NAMALWA (cell line): ENCODE measurements at regions not wholly inside any gene's neighbourhood (a gene's known extent, or its start where the extent isn't known, plus 50 kb on each side); places are given as distances from the start of the nearest gene placed in this dataset.
"Not testable (repeated sequence)": the region's sequence is repeated elsewhere in the genome, so short reads cannot be mapped to it uniquely, and the experiment has no call there.

Experiments used
- DNase-seq: peaks from one replicate; pipeline ENCODE4 v3.0.0-alpha.2; 2015; ENCODE audit warnings: low spot score

DNA sequence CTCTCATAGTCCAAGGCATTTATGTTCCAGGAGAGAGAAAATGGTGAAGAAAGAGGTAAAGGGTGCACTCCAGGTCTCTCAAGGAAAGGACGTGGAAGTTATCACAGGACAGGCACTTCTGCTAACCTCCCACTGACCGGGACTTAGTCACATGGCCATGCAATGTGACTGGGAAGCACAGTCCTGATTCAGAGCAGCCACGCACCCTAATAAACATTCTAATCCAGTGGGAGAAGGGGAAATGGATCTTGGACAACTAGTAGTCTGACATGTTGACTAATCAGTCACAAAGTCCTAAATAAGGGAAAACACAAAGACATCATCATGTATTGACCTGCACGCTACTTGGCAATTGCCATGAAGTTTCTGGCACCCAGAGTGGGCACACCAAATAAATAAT, 417.5 kb upstream of the ZMIZ1 start:
- no peak for DNase-seq

DNA sequence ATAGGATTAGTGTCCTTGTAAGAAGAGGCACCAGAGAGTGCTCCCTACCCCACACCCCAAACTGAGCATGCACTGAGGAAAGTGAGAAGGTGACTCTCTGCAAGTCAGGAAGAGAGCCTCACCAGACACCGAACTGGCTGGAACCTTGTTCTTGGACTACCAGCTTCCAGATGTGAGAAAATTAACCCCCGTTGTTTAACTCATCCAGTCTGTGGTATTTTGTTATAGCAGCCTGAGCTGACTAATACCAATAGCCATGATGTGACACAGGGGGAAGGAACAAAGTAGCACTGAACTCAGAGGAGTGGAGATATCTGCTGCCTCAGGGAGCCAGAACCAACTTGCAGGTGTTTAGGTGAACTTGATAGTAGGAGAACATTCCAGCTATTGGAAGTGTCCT, 415.2 kb upstream of the ZMIZ1 start:
- no peak for DNase-seq

DNA sequence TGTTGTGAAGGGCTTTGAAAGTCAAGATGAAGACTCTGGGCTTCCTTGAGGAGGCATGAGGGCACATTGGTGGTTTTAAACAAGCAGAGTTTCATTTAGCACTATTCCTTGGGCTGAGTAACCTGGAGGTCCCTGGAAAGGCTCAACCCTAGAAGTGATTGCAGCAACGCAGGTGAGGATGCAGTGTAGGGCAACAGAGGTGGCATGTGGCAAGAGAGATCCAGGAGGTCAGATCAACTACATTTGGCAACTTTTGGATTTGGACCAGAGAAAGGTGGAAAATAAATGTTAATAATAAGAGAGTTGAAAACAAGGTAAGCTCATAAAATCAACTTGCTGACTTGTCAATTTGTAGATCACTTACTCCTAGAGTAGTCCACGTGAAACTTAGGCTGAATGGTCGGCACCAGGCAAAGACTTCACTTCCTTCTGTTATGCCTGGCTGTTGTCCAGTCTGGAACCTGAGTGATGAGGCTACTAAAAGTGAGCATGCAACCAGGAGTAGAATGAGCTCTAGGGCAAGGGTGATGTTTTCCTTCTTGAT, 414.6 kb upstream of the ZMIZ1 start:
- no peak for DNase-seq

DNA sequence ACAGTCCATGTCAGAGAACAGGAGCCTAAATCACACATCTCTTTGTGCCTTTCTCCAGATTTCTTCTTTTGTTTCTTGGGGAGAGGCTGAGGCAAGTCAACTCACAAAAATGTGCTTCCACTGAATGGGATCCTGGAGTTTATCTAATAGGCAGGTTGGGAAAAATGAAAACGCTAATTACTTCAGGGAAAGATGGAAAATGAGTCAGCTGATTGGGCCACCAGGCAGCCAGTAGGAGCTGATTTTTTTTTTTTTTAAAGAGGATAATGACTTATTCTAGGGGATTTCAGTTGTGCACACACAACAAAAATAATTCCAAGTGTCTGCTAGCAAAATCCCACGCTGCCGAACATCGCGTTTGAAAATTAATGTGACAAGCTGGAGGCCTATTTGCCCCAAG, 412.8 kb upstream of the ZMIZ1 start:
- no peak for DNase-seq

DNA sequence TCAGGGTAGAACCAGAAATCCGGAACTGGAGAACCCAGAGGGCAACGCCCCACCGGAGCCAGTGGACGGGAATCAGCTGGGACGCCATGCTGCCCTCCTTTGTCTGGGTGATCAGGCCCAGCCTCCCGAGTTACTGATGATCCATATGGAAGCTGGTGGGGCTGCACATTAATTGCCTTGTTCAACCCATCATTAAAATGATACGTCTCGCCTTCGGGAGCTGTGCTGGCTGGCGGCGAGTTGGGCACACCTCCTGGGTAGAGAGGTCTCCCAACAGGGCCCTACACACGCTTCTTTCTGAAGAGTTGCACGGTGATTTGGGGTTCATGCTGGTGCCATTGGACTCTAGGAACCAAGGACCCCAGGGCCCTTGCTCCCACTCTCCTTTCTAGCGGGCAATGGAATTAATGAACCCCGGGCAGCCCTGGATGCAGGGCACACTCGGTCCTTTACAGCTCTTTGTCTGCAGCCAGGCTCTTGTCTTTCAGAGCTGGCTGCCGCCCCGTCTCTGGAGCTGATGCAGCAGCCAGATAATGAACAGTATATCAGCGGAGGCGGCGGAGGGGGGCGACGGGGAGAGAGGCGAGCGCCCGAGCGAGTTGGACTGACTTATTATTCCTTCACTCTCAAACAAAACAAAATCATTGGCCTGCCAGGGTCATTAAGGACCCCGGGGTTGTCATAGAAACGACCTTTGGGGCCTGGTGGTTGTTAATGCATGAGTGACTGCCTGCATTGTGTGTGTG, 412.2 kb upstream of the ZMIZ1 start:
- DNase-seq: no peak

DNA sequence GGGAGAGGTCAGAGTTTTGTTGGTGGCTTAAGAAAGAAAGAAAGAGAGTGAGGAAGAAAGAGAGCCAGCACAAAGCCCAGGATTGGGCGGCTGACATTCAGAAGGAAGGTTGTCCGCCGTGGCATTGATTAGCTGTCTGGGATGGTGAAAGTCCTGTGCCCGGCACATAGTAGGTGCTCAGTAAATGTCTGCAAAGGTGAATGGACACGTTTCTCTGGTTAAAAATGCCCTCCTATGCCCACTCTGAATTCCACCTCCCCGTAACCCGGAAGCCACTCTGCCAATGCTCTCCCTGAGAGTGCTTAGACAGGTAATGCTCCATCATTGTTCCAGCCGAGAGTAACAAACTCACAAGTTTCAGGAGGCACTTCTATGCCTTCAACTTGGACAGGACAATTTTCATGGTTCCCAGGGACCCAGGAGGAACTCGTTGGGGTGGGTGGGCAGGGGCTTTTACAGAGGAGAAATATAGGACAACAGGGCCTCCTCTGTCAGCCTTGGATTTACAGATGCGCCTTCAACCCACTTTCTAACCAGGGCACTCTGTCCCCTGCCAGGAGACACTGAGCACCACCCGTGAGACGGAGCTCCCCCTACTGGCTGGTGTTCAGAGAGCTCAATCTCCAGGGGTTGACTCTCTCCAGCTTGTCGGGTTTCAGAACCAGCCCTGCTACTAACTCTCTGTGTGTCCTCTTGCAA, 411.5 kb upstream of the ZMIZ1 start:
- peak; percentile 78 for DNase-seq

DNA sequence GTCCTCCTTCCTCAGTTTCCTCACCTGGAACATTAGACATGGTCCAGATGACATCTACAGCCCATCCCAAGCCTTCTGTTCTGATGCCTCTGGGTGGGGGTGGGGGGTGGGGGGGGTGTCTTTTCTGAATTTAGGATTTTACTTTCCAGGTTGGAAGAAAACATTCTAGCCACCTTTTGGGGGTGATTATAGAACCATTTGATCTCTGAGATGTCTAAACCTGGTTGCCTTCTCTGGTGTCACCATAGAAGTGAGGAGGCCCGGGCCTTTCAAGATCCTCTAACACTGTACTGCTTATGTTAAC, 411.0 kb upstream of the ZMIZ1 start:
- no peak for DNase-seq

DNA sequence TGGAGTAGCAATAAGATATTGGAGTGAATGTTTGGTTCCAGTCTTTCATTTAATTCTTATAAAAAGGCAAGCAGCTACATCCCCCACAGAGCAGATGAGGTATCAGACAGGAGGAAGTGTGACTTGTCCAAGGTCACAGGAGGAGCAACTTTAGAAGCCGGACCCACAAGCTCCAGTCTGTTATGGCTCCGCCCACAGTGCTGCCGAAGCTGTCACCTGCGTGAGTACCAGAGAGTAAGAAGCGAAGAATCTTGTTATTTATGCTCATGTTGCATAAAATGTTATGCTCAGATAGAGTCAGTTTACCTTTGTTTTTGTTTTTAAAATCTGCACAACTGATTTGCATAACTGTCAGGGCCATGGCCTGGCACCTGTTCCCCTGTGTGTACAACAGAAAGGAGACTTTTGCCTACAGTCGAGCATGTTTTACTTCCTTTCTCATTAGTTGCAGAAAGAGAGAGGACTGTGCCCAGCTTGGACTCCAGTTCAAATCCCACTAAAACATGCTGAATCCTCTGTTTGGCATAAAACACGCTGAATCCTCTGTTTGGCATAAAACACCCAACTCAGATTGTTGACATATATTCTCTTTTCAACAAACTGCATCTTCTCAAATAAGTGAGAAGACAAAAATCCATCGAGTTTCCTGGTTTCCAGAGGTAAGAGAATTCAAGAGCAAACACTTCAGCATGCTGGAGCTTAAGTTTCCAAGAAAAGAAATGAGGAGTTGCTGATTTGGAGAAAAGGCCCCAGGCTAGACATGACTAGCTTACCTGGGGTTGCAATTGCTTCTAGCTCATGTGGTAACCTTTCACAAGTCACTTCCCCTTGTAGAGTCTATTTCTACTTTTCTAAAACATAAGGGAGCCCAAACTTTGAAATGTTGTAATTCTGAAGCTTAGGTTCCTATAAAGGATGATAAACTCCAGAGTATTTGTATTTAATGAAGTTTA, 409.8 kb upstream of the ZMIZ1 start:
- peak; percentile 75 for DNase-seq

DNA sequence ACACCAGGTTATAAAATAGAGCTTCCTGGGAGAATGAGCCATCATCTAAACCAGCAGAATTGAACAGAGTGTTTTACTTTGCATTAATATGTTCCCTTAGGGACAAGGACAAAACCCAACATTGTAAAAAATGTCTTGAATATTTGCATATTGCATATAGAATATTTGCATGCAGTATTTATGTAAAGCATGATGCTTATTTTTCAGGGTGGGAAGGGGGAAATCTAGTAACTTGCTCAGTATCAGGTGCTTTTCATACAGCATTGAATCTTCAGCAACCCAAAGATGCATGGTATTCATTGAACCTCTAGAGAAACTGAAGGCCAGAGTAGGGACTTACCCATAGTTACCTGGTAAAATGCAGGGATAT, 409.2 kb upstream of the ZMIZ1 start:
- DNase-seq: peak; percentile 52

DNA sequence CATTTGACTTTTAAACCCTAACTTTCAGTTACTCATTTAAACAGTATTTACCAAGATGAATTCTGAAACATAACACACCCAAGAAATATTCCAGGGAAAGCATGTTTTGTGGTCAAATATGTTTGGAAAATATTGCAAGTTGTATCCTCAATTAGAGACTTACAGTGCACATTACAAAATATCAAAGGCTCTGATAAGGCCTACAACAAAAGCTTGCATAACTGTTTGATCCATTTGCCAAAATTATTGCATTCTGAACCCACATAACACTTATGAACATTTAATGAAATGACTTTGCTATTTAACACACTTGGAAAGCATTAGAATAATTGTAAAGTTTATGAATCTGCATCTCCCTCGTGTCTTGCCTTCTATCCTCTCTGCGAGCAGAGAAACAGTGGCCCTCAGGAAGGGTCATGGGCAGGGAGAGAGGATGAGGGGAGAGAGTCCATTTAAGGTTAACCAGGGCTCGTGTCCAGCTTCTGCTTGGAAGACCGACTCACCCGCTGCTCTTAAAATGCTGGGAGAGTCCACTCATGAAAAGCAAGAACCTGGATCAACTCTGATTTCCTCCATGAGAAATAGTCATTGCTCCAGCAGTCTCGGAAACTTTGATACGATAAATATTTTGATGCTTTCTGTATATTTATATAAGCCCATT, 408.2 kb upstream of the ZMIZ1 start:
- DNase-seq: no peak

DNA sequence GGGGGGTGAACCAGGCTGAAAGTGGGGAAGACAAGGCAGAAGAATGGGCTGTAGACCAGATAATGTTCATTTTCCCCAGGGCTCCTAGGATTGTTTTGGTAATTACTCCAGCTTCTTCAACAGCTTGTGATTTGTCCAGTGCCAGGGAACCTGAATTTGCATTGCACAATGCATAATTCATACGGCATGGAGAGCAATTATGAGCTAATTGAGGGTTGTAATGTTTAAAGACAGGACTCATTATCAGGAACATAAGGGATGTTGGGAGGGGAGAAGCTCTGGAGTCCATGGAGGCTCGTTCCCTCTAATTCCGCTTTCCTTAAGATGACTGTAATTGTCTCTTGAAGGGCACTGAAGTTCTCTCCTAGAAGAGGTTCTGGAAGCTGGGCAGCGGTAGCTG, 405.0 kb upstream of the ZMIZ1 start:
- DNase-seq: no peak

DNA sequence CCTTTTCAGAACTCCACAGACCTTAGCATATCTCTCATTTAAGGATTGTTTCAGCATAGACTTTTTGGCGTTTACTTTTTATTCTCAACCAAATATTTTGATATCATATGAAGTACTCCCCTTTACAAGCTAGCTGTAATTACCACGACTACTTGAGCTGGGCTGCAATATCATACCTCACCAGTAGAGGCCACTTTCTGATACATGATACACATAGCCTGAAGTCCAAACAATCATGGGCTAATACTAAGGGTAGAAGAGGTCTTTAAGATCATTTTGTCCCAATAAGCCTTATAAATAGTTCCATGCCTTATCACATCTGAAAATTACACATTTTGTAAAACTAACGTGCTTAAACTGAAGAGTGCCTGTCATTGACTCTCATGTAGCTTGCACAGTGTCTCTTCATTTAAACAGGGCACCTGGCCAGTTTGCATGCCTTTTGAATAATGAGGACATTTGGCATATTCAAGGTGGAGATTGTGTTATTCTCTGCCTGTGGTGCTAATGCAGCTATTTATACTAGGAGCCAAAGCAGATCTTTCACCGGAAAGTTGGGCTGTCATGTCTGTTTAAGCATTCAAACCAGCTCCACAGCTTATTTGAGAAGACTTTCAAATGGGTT, 403.7 kb upstream of the ZMIZ1 start:
- DNase-seq: peak; percentile 31

DNA sequence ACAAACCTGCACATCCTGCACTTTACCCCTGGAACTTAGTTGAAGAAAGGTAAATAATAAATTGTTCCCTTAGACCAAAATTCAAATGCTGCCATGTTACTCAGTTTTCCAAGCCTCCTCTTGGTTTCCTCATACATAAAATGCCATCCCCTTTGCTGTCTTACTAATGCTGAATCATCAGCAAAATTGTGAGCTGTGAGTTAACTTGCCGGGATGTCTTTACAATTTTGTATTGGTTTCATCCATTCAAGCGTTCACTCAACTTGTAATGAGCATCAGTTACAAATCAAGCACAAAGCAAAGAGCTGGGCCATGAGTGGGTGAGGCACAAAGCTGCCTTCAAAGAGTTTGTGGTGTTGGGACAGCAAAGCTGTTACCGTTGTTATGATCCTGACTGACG, 395.8 kb upstream of the ZMIZ1 start:
- no peak for DNase-seq

DNA sequence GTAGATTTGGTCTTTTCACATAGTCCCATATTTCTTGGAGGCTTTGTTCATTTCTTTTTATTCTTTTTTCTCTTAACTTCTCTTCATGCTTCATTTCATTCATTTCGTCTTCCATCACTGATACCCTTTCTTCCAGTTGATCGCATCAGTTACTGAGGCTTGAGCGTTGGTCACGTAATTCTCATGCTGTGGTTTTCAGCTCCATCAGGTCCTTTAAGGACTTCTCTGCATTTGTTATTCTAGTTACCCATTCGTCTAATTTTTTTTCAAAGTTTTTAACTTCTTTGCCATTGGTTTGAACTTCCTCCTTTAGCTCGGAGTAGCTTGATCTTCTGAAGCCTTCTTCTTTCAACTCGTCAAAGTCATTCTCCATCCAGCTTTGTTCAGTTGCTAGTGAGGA, 387.6 kb upstream of the ZMIZ1 start:
- DNase-seq: not testable (repeated sequence)

DNA sequence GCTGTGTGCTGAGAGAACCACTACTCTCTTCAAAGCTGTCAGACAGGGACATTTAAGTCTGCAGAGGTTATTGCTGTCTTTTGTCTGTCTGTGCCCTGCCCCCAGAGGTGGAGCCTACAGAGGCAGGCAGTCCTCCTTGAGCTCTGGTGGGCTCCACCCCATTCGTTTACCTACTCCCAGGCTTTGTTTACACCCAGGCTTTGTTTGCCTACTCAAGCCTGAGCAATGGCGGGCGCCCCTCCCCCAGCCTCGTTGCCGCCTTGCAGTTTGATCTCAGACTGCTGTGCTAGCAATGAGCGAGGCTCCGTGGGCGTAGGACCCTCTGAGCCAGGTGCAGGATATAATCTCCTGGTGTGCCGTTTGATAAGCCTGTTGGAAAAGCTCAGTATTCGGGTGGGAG, 386.8 kb upstream of the ZMIZ1 start:
- not testable (repeated sequence) for DNase-seq

DNA sequence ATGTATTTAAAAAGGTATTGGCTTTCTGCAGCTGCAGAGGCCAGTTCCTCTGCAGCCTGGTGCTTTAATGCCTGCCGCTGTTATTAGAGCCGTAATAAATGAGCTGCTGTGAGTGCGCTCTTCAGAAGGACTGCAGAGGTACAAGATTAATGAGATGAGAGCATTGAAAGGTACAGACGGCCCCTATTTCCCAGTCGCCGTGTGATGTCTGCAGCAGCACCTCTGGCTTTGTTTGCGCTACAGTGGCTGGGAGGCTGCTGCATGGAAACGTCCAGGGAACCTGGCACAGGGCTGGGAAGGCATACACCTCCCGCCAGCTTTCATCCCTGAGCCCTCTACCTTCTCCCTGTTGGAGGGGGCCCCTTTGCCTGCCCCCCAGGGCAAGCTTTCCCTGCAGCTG, 383.8 kb upstream of the ZMIZ1 start:
- DNase-seq: no peak

DNA sequence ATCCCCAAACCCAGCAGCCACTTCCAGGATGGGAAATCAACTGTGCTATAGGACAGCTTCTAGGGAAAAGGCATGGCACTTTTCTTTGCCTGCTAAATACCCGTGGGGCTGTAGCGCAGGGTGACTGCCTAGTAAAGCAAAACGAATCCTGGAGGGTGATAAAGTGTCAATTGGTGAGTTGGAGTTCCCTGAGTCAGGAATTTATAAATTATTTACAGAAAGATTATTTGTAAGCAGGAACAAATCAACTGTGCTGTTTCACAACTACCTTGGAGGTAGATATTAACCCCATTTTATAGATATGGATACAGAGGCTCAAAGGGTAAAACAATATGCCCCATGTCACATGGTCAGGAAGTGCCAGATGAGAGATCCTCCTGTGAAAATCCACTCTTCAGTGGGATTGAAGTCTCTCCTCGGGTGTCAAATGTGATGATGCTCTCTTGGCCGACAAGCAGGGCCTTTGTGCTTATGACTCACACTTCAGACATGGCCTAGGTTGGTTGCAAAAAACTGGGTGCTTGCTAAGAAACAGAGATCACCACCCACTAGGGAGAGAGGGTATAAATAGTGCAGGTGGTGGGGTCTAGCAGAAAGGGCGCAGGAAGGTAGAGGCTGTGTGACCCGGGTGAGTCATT, 383.2 kb upstream of the ZMIZ1 start:
- DNase-seq: no peak

DNA sequence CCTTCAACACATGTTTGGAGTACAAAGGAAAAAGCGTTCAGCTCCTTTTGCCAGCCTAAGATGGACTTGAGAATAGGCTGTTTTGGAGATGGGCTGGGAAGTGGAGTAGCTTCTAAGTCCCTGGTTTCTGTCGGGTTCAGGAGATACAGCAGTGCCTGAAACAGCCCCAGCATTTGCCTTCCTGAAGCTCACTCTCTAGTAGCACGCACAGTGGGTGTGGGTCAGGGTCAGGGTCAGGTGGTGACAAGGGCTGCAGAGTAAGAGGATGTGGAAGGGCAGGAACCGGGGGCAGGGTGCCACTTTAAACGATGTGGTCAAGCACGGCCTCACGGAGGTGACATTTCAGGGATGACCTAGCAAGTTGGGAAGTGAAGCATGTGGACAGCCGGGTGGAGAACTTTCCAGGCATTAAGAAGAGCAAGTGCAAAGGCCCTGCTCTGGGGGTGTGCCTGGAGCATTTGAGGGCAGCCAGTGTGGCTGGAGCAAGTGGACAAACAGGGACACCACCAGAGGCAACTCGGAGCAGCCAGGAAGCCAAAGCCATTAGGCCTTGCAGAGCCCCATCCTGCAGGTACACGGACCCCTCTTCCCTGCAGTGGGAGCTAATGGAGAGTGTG, 382.2 kb upstream of the ZMIZ1 start:
- no peak for DNase-seq

DNA sequence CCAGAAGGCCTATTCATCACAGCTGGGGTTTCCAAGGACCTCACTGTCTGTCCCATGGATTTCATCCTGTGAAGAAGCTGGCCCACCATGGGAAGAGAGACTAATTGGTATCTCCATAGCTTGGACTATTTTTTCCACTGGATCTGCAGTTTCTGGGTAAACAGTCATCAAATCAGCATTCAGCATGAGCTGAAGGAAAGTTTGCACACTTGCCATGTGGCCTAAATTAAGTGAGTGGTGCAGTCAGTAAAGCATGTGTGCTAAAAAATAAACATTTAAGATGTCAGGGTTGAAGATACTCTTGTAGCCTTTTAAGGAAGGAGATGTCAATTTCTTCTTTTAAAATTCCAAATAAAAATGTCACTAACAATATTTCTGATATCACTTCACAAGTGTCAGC, 381.1 kb upstream of the ZMIZ1 start:
- DNase-seq: no peak

DNA sequence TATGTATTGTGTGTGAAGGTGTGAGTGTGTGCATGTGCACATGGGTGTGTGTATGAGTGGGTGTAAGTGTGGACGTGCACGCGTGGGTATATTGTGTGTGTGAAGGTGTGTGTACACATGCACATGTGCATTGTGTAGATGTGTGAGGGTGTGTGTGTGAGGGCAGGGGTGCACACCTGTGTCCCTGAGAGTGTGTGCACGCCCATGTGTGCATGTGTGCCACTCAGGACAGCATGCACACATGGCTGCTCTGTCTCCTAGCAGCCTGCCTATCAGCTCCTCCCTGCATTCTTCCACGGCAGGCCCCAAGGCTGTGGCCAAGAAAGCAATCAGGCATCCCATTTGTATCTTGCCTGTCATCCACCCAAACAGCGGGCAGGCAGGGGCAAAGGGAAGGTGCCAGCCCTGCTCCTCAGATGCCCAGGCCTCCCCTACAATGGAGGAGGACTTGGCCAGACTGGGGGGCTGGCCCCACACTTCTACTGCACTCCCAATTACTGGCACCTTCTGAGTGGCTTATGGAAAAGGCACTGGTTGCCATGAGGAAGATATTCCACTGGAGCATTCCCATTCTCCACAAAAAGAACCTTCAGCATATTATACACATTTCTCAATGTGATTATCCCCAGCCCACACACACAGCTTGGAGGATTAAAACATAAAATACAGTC, 380.4 kb upstream of the ZMIZ1 start:
- no peak for DNase-seq
